ENCODE measurements at regions not wholly inside any gene's neighbourhood (a gene's known extent, or its start where the extent isn't known, plus 50 kb on each side); places are given as distances from the start of the nearest gene placed in this dataset.

- no peaks in the 10 kb centered on the region for H3K36me3 ChIP-seq (ENCODE audit: control insufficient read depth, low read length)
- no peak overlapping the region for H3K27ac ChIP-seq (ENCODE audit: low read depth, low read length)
- no peaks in the 10 kb centered on the region for H3K27me3 ChIP-seq (ENCODE audit: control insufficient read depth, low read length)
- no peak overlapping the region for H3K4me3 ChIP-seq (ENCODE audit: low read length)
- no peaks in the 10 kb centered on the region for H3K9me2 ChIP-seq (replicated peaks; ENCODE audit: control insufficient read depth, low read length)
- no peaks in the 10 kb centered on the region for H3K79me2 ChIP-seq (ENCODE audit: control insufficient read depth, low read length)
- no peaks in the 10 kb centered on the region for H3K4me1 ChIP-seq (ENCODE audit: control insufficient read depth, low read length)
- H3F3A ChIP-seq (ENCODE audit: control insufficient read depth, insufficient read depth) = no peaks in the 10 kb centered on the region
- no peaks in the 10 kb centered on the region for H3K9me3 ChIP-seq (ENCODE audit: control insufficient read depth, insufficient read depth, low read length)
- no peak overlapping the region for H3K4me2 ChIP-seq (ENCODE audit: low read length)
- H4K20me1 ChIP-seq (ENCODE audit: control insufficient read depth, insufficient read depth, low read depth, low read length) = no peaks in the 10 kb centered on the region
- TF ChIP-seq EZH2phosphoT487 (IDR thresholded peaks at IDR 0.05; ENCODE audit: borderline replicate concordance, low read length) = no peak
- TF ChIP-seq, protein P1, sequence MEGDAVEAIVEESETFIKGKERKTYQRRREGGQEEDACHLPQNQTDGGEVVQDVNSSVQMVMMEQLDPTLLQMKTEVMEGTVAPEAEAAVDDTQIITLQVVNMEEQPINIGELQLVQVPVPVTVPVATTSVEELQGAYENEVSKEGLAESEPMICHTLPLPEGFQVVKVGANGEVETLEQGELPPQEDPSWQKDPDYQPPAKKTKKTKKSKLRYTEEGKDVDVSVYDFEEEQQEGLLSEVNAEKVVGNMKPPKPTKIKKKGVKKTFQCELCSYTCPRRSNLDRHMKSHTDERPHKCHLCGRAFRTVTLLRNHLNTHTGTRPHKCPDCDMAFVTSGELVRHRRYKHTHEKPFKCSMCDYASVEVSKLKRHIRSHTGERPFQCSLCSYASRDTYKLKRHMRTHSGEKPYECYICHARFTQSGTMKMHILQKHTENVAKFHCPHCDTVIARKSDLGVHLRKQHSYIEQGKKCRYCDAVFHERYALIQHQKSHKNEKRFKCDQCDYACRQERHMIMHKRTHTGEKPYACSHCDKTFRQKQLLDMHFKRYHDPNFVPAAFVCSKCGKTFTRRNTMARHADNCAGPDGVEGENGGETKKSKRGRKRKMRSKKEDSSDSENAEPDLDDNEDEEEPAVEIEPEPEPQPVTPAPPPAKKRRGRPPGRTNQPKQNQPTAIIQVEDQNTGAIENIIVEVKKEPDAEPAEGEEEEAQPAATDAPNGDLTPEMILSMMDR (IDR thresholded peaks at IDR 0.05; ENCODE audit: low read depth, low read length, poor library complexity, severe bottlenecking) = no peak
These were observed 65.2 kb downstream of the PRL start for GRCh38 chr6:22231616-22232015.

GRCh38 chr6:22236626-22237414 is 60.0 kb downstream of the PRL start:
- Histone ChIP-seq H3K4me3 (ENCODE audit: low read length) (no peak overlapping the region), H3F3A (ENCODE audit: control insufficient read depth, insufficient read depth) (no peaks in the 10 kb centered on the region), H3K79me2 (ENCODE audit: control insufficient read depth, low read length) (no peaks in the 10 kb centered on the region), H3K4me2 (ENCODE audit: low read length) (no peak overlapping the region), H3K27ac (ENCODE audit: low read depth, low read length) (no peak overlapping the region), H3K9me2 (replicated peaks; ENCODE audit: control insufficient read depth, low read length) (no peaks in the 10 kb centered on the region), H4K20me1 (ENCODE audit: control insufficient read depth, insufficient read depth, low read depth, low read length) (no peaks in the 10 kb centered on the region), H3K9me3 (ENCODE audit: control insufficient read depth, insufficient read depth, low read length) (no peaks in the 10 kb centered on the region), H3K4me1 (ENCODE audit: control insufficient read depth, low read length) (no peaks in the 10 kb centered on the region), H3K36me3 (ENCODE audit: control insufficient read depth, low read length) (no peaks in the 10 kb centered on the region), H3K27me3 (ENCODE audit: control insufficient read depth, low read length) (no peaks in the 10 kb centered on the region)
- no peak for TF ChIP-seq EZH2phosphoT487 (IDR thresholded peaks at IDR 0.05; ENCODE audit: borderline replicate concordance, low read length)
- TF ChIP-seq, protein P1 (IDR thresholded peaks at IDR 0.05; ENCODE audit: low read depth, low read length, poor library complexity, severe bottlenecking) = no peak

Measured in DOHH2 (cell line).